Aorta (tissue), 5 donors: ENCODE measurements at regions not wholly inside any gene's neighbourhood (a gene's known extent, or its start where the extent isn't known, plus 50 kb on each side); places are given as distances from the start of the nearest gene placed in this dataset.
A peak's percentile ranks its signal among the peaks of the same experiment; 100 is the strongest.

Experiments
- ATAC-seq: fragments of 200-7000 bp; cut with Tn5 transposase; one replicate; pipeline ENCODE4 v1.9.1; 2022; ENCODE audit warnings: moderate library complexity; ENCODE audit not compliant: low FRiP score
- DNase-seq, 2 donors: peaks; one replicate each; pipeline ENCODE4 v3.0.0-alpha.2; 2020
- H3K27ac ChIP-seq, 2 donors: one replicate each; pipeline ENCODE4 v1.5.1; 2013; ENCODE audit warnings: low read length in 2 of 2, mild to moderate bottlenecking in 2 of 2, moderate library complexity in 2 of 2, control low read depth in 1 of 2, inconsistent platforms in 1 of 2, low read depth in 1 of 2
- H3K27me3 ChIP-seq, 2 donors: one replicate each; pipeline ENCODE4 v1.6.1; 2013; ENCODE audit warnings: control low read depth in 1 of 2, low read length in 1 of 2, mild to moderate bottlenecking in 1 of 2, moderate library complexity in 1 of 2; ENCODE audit not compliant: insufficient read depth in 2 of 2, control insufficient read depth in 1 of 2
- H3K36me3 ChIP-seq, 2 donors: one replicate each; pipeline ENCODE4 v1.6.1; 2013; ENCODE audit warnings: control low read depth in 1 of 2, low read length in 1 of 2, mild to moderate bottlenecking in 1 of 2; ENCODE audit not compliant: insufficient read depth in 2 of 2, control insufficient read depth in 1 of 2
- H3K4me1 ChIP-seq, 2 donors: one replicate each; pipeline ENCODE4 v1.6.1; 2013; ENCODE audit warnings: low read length in 2 of 2, control low read depth in 1 of 2, mild to moderate bottlenecking in 1 of 2, moderate library complexity in 1 of 2; ENCODE audit not compliant: insufficient read depth in 2 of 2, control insufficient read depth in 1 of 2
- H3K4me3 ChIP-seq, 2 donors: one replicate each; pipeline ENCODE4 v1.5.1; 2013; ENCODE audit warnings: low read length in 2 of 2, control low read depth in 1 of 2, mild to moderate bottlenecking in 1 of 2
- H3K9me3 ChIP-seq: one replicate; pipeline ENCODE4 v1.6.1; 2013; ENCODE audit warnings: mild to moderate bottlenecking, low read length; ENCODE audit not compliant: control insufficient read depth
- WGBS, 2 donors: extraction: QIAGEN DNeasy Blood & Tissue Kit; methylation state at CpG; one replicate each; pipeline ENCODE4 v1.1.7; 2013; 5-methylcytosine and 5-hydroxymethylcytosine counted together
- intact Hi-C, 2 donors: fragments of 100-400 bp; cut with DNase I; formaldehyde crosslinking; loops; one replicate each; pipeline versions ENCODE4 v1.14.2 to v1.15.0; 2022
- donor health status: healthy with polysubstance abuse.
- donor health status: Bipolar disorder and iron deficiency.
- donor health status: DM: no; HTN: no; CAD: no.
- donor health status: DM: no; HTN: no; CAD: no.
- donor health status: DM: yes; HTN: yes; CAD: no.

- H3K9me3 ChIP-seq, result no peaks in the 10 kb centered on the region
- 88 to 92% methylated on average over 4 of the region's 4 CpGs for whole genome bisulfite sequencing, 2 donors
- H3K27ac ChIP-seq, result no peak overlapping the region
- H3K4me3 ChIP-seq, result no peak overlapping the region
- no peaks in the 10 kb centered on the region for H3K36me3 ChIP-seq
- ATAC-seq (no peak), DNase-seq (no peak)
- intact Hi-C loops, result no loop called here
- H3K4me1 ChIP-seq, result no peaks in the 10 kb centered on the region
- H3K27me3 ChIP-seq, result no peaks in the 10 kb centered on the region
These were observed 165.2 kb upstream of the CELF2 start for GRCh38 chr10:10852464-10852863.

GRCh38 chr10:10853954-10854353, 163.7 kb upstream of the CELF2 start:
- Histone ChIP-seq H3K36me3 (no peaks in the 10 kb centered on the region), H3K27me3 (no peaks in the 10 kb centered on the region), H3K27ac (no peak overlapping the region), H3K4me3 (no peak overlapping the region), H3K4me1 (no peaks in the 10 kb centered on the region), H3K9me3 (no peaks in the 10 kb centered on the region)
- intact Hi-C loops, result no loop called here
- 94 to 96% methylated on average over 3 of the region's 3 CpGs for WGBS, 2 donors
- ATAC-seq (no peak), DNase-seq (no peak)

GRCh38 chr10:10854725-10855124, 162.9 kb upstream of the CELF2 start:
- Histone ChIP-seq H3K4me1 (no peaks in the 10 kb centered on the region), H3K27ac (no peak overlapping the region), H3K27me3 (no peaks in the 10 kb centered on the region), H3K36me3 (no peaks in the 10 kb centered on the region), H3K9me3 (no peaks in the 10 kb centered on the region), H3K4me3 (no peak overlapping the region)
- 84 to 86% methylated on average over 4 of the region's 4 CpGs for WGBS, 2 donors
- no peak for ATAC-seq
- intact Hi-C loops, result no loop called here
- DNase-seq, result no peak

- no peak for ATAC-seq
- intact Hi-C loops, result no loop called here
- no peaks in the 10 kb centered on the region for H3K9me3 ChIP-seq
- H3K4me1 ChIP-seq, result no peaks in the 10 kb centered on the region
- H3K36me3 ChIP-seq, result no peaks in the 10 kb centered on the region
- WGBS, 2 donors, result 20 to 32% methylated on average over 1 of the region's 1 CpG
- no peak overlapping the region for H3K4me3 ChIP-seq
- no peaks in the 10 kb centered on the region for H3K27me3 ChIP-seq
- H3K27ac ChIP-seq, result no peak overlapping the region
- DNase-seq, result no peak
These were observed 162.5 kb upstream of the CELF2 start for GRCh38 chr10:10855151-10855581.

- H3K9me3 ChIP-seq, result no peaks in the 10 kb centered on the region
- 82 to 85% methylated on average over 2 of the region's 2 CpGs for WGBS, 2 donors
- DNase-seq (no peak), ATAC-seq (no peak)
- no peaks in the 10 kb centered on the region for H3K27me3 ChIP-seq
- H3K4me1 ChIP-seq, result no peaks in the 10 kb centered on the region
- intact Hi-C loops, result no loop called here
- H3K27ac ChIP-seq, result no peak overlapping the region
- no peaks in the 10 kb centered on the region for H3K36me3 ChIP-seq
- no peak overlapping the region for H3K4me3 ChIP-seq
These were observed 157.2 kb upstream of the CELF2 start for GRCh38 chr10:10860455-10860976.

- no peak overlapping the region for H3K4me3 ChIP-seq
- DNase-seq, result no peak
- no peaks in the 10 kb centered on the region for H3K36me3 ChIP-seq
- no peak overlapping the region for H3K27ac ChIP-seq
- H3K9me3 ChIP-seq, result no peaks in the 10 kb centered on the region
- ATAC-seq, result no peak
- H3K27me3 ChIP-seq, result no peaks in the 10 kb centered on the region
- intact Hi-C loops, result no loop called here
- WGBS, 2 donors, result 87 to 93% methylated on average over 3 of the region's 3 CpGs
- peaks cover 0 to 3% of the 10 kb centered on the region in 2 donors for H3K4me1 ChIP-seq
These were observed 152.4 kb upstream of the CELF2 start for GRCh38 chr10:10865303-10865702.

- ATAC-seq, result no peak
- H3K4me1 ChIP-seq, result peaks cover 0 to 3% of the 10 kb centered on the region in 2 donors
- no peak for DNase-seq
- H3K27ac ChIP-seq, result no peak overlapping the region
- H3K4me3 ChIP-seq, result no peak overlapping the region
- H3K27me3 ChIP-seq, result no peaks in the 10 kb centered on the region
- no peaks in the 10 kb centered on the region for H3K9me3 ChIP-seq
- 83 to 87% methylated on average over 6 of the region's 6 CpGs for WGBS, 2 donors
- H3K36me3 ChIP-seq, result no peaks in the 10 kb centered on the region
- intact Hi-C loops, result no loop called here
These were observed 151.8 kb upstream of the CELF2 start for GRCh38 chr10:10865913-10866312.

- Histone ChIP-seq H3K36me3 (no peaks in the 10 kb centered on the region), H3K27me3 (no peaks in the 10 kb centered on the region), H3K4me1 (peaks cover 5% of the 10 kb centered on the region in 2 donors), H3K9me3 (no peaks in the 10 kb centered on the region), H3K27ac (no peak overlapping the region), H3K4me3 (no peak overlapping the region)
- DNase-seq (no peak), ATAC-seq (no peak)
- intact Hi-C loops, result no loop called here
- 18 to 22% methylated on average over 4 of the region's 4 CpGs for WGBS, 2 donors
These were observed 148.1 kb upstream of the CELF2 start for GRCh38 chr10:10869592-10869991.

GRCh38 chr10:10870523-10871241, 147.0 kb upstream of the CELF2 start:
- no peak for DNase-seq
- ATAC-seq, result peak; percentile 61
- Histone ChIP-seq H3K27ac (peak overlapping the region in 1 of 2 donors; percentile 52), H3K4me1 (peaks cover 5% of the 10 kb centered on the region in 2 donors), H3K36me3 (no peaks in the 10 kb centered on the region), H3K9me3 (no peaks in the 10 kb centered on the region), H3K4me3 (no peak overlapping the region), H3K27me3 (no peaks in the 10 kb centered on the region)
- intact Hi-C loops, result loop anchor here (2.0 to 5.0 kb wide), 5 partner anchors 38 to 147 kb away; partner anchors contain the start of gene CELF2 (in 1 of the 2)
- 77 to 84% methylated on average over 16 of the region's 16 CpGs for WGBS, 2 donors
